ENCODE measurements at regions not wholly inside any gene's neighbourhood (a gene's known extent, or its start where the extent isn't known, plus 50 kb on each side); places are given as distances from the start of the nearest gene placed in this dataset.

GRCh38 chr11:103648670-103649400, 387.6 kb upstream of the DDI1 start:
- Histone ChIP-seq H3K4me3 (ENCODE audit: low read depth, low read length, poor library complexity, severe bottlenecking) (no peak overlapping the region), H3K27ac (ENCODE audit: low read depth, low read length, poor library complexity, severe bottlenecking) (no peak overlapping the region), H3K36me3 (ENCODE audit: insufficient read depth, low read length, poor library complexity, severe bottlenecking) (no peaks in the 10 kb centered on the region), H3K27me3 (replicated peaks; ENCODE audit: insufficient read depth, low read depth, low read length, poor library complexity) (no peaks in the 10 kb centered on the region), H3K4me1 (ENCODE audit: insufficient read depth, low read length, poor library complexity, severe bottlenecking) (no peaks in the 10 kb centered on the region), H3K9me3 (ENCODE audit: low read depth, low read length, poor library complexity, severe bottlenecking) (no peaks in the 10 kb centered on the region)
- ChIA-PET CTCF (no interaction called here), POLR2A (ENCODE audit: low non-redundant PET) (no interaction called here)
- TF ChIP-seq EZH2 (IDR thresholded peaks at IDR 0.05; ENCODE audit: borderline replicate concordance, low read depth, low read length, poor library complexity, severe bottlenecking) (no peak), CTCF (conservative IDR thresholded peaks at IDR 0.05; ENCODE audit: low read depth, low read length) (no peak)
- DNase-seq (ENCODE audit: low spot score), result no peak
- BruUV-seq (replicated peaks), result no TSS peak
- intact Hi-C loops (cut with micrococcal nuclease; ENCODE audit: unreplicated experiment), result no loop called here

GRCh38 chr11:103649401-103649895, 387.0 kb upstream of the DDI1 start:
- Histone ChIP-seq H3K36me3 (ENCODE audit: insufficient read depth, low read length, poor library complexity, severe bottlenecking) (no peaks in the 10 kb centered on the region), H3K9me3 (ENCODE audit: low read depth, low read length, poor library complexity, severe bottlenecking) (no peaks in the 10 kb centered on the region), H3K27ac (ENCODE audit: low read depth, low read length, poor library complexity, severe bottlenecking) (no peak overlapping the region), H3K27me3 (replicated peaks; ENCODE audit: insufficient read depth, low read depth, low read length, poor library complexity) (no peaks in the 10 kb centered on the region), H3K4me3 (ENCODE audit: low read depth, low read length, poor library complexity, severe bottlenecking) (no peak overlapping the region), H3K4me1 (ENCODE audit: insufficient read depth, low read length, poor library complexity, severe bottlenecking) (no peaks in the 10 kb centered on the region)
- TF ChIP-seq EZH2 (IDR thresholded peaks at IDR 0.05; ENCODE audit: borderline replicate concordance, low read depth, low read length, poor library complexity, severe bottlenecking) (no peak), CTCF (conservative IDR thresholded peaks at IDR 0.05; ENCODE audit: low read depth, low read length) (no peak)
- DNase-seq (ENCODE audit: low spot score), result no peak
- ChIA-PET POLR2A (ENCODE audit: low non-redundant PET) (no interaction called here), CTCF (no interaction called here)
- BruUV-seq (replicated peaks), result no TSS peak
- intact Hi-C loops (cut with micrococcal nuclease; ENCODE audit: unreplicated experiment), result no loop called here

- no peaks in the 10 kb centered on the region for H3K9me3 ChIP-seq (ENCODE audit: low read depth, low read length, poor library complexity, severe bottlenecking)
- BruUV-seq (replicated peaks), result no TSS peak
- CTCF ChIA-PET, result no interaction called here
- H3K4me1 ChIP-seq (ENCODE audit: insufficient read depth, low read length, poor library complexity, severe bottlenecking), result no peaks in the 10 kb centered on the region
- no peak overlapping the region for H3K4me3 ChIP-seq (ENCODE audit: low read depth, low read length, poor library complexity, severe bottlenecking)
- no peak overlapping the region for H3K27ac ChIP-seq (ENCODE audit: low read depth, low read length, poor library complexity, severe bottlenecking)
- TF ChIP-seq EZH2 (IDR thresholded peaks at IDR 0.05; ENCODE audit: borderline replicate concordance, low read depth, low read length, poor library complexity, severe bottlenecking) (no peak), CTCF (conservative IDR thresholded peaks at IDR 0.05; ENCODE audit: low read depth, low read length) (no peak)
- DNase-seq (ENCODE audit: low spot score), result no peak
- no peaks in the 10 kb centered on the region for H3K27me3 ChIP-seq (replicated peaks; ENCODE audit: insufficient read depth, low read depth, low read length, poor library complexity)
- H3K36me3 ChIP-seq (ENCODE audit: insufficient read depth, low read length, poor library complexity, severe bottlenecking), result no peaks in the 10 kb centered on the region
- POLR2A ChIA-PET (ENCODE audit: low non-redundant PET), result no interaction called here
- intact Hi-C loops (cut with micrococcal nuclease; ENCODE audit: unreplicated experiment), result no loop called here
Observed at GRCh38 chr11:103650330-103650729, 386.1 kb upstream of the DDI1 start.

Measured in A673 (cell line).